ENCODE measurements at regions not wholly inside any gene's neighbourhood (a gene's known extent, or its start where the extent isn't known, plus 50 kb on each side); places are given as distances from the start of the nearest gene placed in this dataset.

GRCh38 chr17:55668312-55668920 lies 54.2 kb downstream of the TMEM100 start:
- peaks cover 2% of the 10 kb centered on the region for H3K4me1 Mint-ChIP-seq

DNA sequence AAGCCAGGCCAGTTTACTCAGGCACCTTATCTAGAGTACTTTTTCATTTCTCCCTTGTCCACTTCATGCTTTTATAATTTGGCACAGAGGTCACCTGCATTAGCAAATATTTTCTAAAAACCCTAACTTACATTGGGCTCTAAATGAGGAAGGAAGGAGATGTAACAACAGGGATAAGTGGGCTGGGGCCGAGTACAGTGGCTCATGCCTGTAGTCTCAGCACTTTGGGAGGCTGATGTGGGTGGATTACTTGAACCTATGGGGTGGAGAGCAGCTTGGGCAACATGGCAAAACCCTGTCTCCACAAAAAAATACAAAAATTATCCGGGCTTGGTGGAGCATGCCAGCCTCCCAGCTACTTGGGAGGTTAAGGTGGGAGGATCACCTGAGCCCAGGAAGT lies 55.9 kb downstream of the TMEM100 start:
- no peaks in the 10 kb centered on the region for H3K4me1 Mint-ChIP-seq
- no peaks in the 10 kb centered on the region for H3K36me3 Mint-ChIP-seq
- no peak overlapping the region for H3K4me3 Mint-ChIP-seq
- H3K9me3 Mint-ChIP-seq, result peaks cover 2% of the 10 kb centered on the region
- DNase-seq, result no peak
- peaks cover 39% of the 10 kb centered on the region for H3K27me3 Mint-ChIP-seq
- no peak overlapping the region for H3K27ac Mint-ChIP-seq

More at GRCh38 chr17:55668312-55668920, 54.2 kb downstream of the TMEM100 start:
- no peak overlapping the region for H3K27ac Mint-ChIP-seq
- H3K4me3 Mint-ChIP-seq, result no peak overlapping the region
- H3K9me3 Mint-ChIP-seq, result peaks cover 3% of the 10 kb centered on the region
- DNase-seq, result no peak
- H3K27me3 Mint-ChIP-seq, result peaks cover 36% of the 10 kb centered on the region
- H3K36me3 Mint-ChIP-seq, result no peaks in the 10 kb centered on the region

DNA sequence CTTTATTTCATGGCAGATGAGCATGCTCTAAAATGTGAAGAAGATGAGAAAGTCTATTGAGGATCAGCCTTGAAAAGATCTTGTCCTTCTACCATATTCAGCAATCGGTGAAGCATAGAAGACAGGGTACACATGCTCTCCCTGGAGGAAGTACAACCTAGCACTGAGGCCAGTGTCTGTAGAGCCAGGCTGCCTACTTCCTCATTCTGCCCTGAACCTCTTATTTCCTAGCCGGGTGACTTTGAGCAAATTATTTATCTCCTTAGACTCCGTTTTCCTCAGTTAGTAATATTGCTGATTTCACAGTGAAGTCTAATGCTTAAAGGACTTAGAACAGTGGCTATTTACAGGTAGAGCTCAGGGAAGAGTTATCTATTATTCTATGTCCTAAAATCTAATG lies 58.4 kb downstream of the TMEM100 start:
- H3K4me1 Mint-ChIP-seq, result no peaks in the 10 kb centered on the region
- H3K9me3 Mint-ChIP-seq, result no peaks in the 10 kb centered on the region
- no peak overlapping the region for H3K27ac Mint-ChIP-seq
- no peak overlapping the region for H3K4me3 Mint-ChIP-seq
- peaks cover 27% of the 10 kb centered on the region for H3K27me3 Mint-ChIP-seq
- H3K36me3 Mint-ChIP-seq, result no peaks in the 10 kb centered on the region
- DNase-seq, result no peak

GRCh38 chr17:55663400-55663799 lies 59.3 kb downstream of the TMEM100 start:
- H3K27me3 Mint-ChIP-seq, result peaks cover 29% of the 10 kb centered on the region
- DNase-seq, result no peak
- no peak overlapping the region for H3K4me3 Mint-ChIP-seq
- H3K27ac Mint-ChIP-seq, result no peak overlapping the region
- no peaks in the 10 kb centered on the region for H3K36me3 Mint-ChIP-seq
- H3K9me3 Mint-ChIP-seq, result no peaks in the 10 kb centered on the region
- H3K4me1 Mint-ChIP-seq, result no peaks in the 10 kb centered on the region

DNA sequence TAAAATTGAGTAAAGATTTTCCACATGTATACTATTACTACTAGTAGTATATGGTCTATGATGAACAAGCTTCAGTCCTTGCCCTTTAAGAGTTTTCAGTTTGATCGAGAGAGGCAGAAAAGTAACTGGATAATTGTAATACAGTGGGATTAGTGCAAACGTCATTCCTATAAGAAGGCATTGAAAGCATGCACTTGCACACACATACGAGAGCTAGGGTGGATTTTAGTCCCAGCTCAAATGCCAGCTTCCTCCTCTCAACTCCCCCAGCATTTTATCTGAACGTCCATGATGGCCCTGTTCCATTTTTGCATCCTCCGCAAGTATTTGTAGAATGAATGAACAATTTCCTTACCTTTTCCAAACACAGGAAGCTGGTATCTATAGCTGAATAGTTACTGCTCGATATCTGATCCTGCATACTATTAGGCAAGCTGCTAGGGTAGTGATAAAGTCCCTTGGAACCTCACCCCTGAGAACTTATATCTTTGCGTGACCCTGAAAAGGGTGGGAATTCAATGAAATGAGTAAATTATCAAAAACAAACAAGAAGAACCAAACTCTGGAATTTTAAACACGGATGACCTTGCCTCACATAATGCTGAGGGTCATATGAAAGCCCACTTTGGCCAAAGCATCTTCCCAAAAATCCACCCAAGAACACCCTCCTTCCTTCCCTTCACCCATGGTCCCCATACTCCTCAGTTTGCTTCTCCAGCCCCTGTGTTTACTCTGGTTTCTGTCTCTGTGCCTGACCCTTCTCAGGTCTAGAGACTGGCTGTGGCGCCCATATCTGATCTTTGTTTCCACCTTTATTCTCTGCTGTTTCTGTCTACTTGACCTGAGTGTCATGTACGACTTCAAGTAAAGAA lies 60.5 kb downstream of the TMEM100 start:
- H3K27ac Mint-ChIP-seq, result no peak overlapping the region
- H3K4me3 Mint-ChIP-seq, result no peak overlapping the region

DNA sequence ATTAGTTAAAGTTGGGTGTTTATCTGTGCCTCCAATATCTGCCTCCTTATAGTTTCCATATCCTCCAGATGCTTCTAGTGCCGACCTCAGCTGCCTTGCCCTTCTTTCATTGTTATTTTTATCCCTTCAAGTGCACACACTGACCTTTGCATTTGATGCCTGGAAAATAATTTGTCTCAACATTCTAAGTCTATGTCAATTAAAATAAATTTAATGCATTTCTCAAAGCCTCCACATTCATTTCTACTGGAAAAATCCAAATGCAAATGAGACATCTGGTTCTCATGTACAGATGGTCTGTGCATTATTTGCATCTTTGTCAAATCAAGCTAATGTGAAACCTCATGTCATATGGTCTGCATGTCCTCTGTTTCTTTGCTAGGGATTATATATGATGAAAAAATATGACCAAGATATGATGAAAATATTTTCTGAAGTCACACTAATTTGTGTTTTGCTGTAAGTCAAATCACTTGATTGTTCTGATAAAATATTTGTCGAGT lies 61.4 kb downstream of the TMEM100 start:
- Mint-ChIP-seq H3K36me3 (no peaks in the 10 kb centered on the region), H3K27ac (no peak overlapping the region), H3K4me3 (no peak overlapping the region), H3K9me3 (no peaks in the 10 kb centered on the region), H3K4me1 (no peaks in the 10 kb centered on the region), H3K27me3 (peaks cover 29% of the 10 kb centered on the region)
- DNase-seq, result no peak

More for the DNA sequence above, 60.5 kb downstream of the TMEM100 start:
- H3K36me3 Mint-ChIP-seq, result no peaks in the 10 kb centered on the region
- no peaks in the 10 kb centered on the region for H3K4me1 Mint-ChIP-seq
- peaks cover 35% of the 10 kb centered on the region for H3K27me3 Mint-ChIP-seq
- H3K9me3 Mint-ChIP-seq, result no peaks in the 10 kb centered on the region
- DNase-seq, result no peak

GRCh38 chr17:55660178-55660886 lies 62.3 kb downstream of the TMEM100 start:
- no peaks in the 10 kb centered on the region for H3K4me1 Mint-ChIP-seq
- H3K36me3 Mint-ChIP-seq, result no peaks in the 10 kb centered on the region
- H3K27me3 Mint-ChIP-seq, result peaks cover 27% of the 10 kb centered on the region
- no peak for DNase-seq
- no peak overlapping the region for H3K27ac Mint-ChIP-seq
- no peaks in the 10 kb centered on the region for H3K9me3 Mint-ChIP-seq
- no peak overlapping the region for H3K4me3 Mint-ChIP-seq

DNA sequence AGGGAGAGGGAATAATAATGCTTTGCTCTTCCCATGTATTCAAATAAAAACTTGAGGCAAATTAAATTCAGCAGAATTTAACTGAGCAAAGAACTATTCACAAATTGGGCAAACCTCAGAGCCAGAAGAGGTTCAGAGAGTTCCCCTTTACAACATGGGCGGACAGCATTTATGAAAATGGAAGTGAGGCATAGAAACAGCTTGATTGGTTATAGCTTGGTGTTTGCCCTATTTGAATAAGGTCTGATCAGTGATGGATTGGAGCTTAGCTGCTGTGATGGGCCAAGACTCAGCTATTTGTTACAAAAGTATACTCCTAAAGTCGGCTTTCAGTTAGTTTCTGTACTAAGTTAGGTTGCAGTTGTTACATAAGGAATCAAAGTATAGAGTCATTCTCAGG lies 63.0 kb downstream of the TMEM100 start:
- Mint-ChIP-seq H3K27ac (no peak overlapping the region), H3K27me3 (peaks cover 30% of the 10 kb centered on the region), H3K36me3 (no peaks in the 10 kb centered on the region), H3K9me3 (no peaks in the 10 kb centered on the region), H3K4me3 (no peak overlapping the region), H3K4me1 (no peaks in the 10 kb centered on the region)
- DNase-seq, result no peak

GRCh38 chr17:55655777-55656176 lies 66.9 kb downstream of the TMEM100 start:
- H3K27ac Mint-ChIP-seq, result no peak overlapping the region
- H3K27me3 Mint-ChIP-seq, result peaks cover 23% of the 10 kb centered on the region
- H3K4me3 Mint-ChIP-seq, result no peak overlapping the region
- H3K36me3 Mint-ChIP-seq, result no peaks in the 10 kb centered on the region
- no peak for DNase-seq
- H3K9me3 Mint-ChIP-seq, result no peaks in the 10 kb centered on the region
- H3K4me1 Mint-ChIP-seq, result no peaks in the 10 kb centered on the region

GRCh38 chr17:55654821-55655220 lies 67.8 kb downstream of the TMEM100 start:
- no peaks in the 10 kb centered on the region for H3K36me3 Mint-ChIP-seq
- no peaks in the 10 kb centered on the region for H3K9me3 Mint-ChIP-seq
- H3K27ac Mint-ChIP-seq, result no peak overlapping the region
- peaks cover 28% of the 10 kb centered on the region for H3K27me3 Mint-ChIP-seq
- no peak for DNase-seq
- H3K4me3 Mint-ChIP-seq, result no peak overlapping the region
- no peaks in the 10 kb centered on the region for H3K4me1 Mint-ChIP-seq

DNA sequence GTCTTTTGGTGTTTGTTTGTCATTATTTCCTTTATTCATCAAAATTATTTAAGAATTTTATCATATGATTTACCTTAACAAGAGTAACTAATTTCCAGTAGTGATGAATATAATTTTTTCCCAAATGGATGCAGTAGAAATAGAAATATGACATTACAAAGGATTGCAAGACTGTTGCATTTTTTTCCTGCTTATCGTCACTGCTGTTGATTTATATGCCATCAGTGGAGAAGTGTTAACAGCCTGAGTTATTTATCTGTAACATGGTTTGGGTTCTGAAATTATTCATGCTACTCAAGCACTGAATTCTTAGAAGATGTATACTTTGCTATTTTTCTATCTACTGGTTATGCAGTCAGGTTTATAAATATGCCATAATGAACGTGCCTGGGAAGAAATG lies 68.6 kb downstream of the TMEM100 start:
- no peaks in the 10 kb centered on the region for H3K9me3 Mint-ChIP-seq
- no peaks in the 10 kb centered on the region for H3K4me1 Mint-ChIP-seq
- H3K36me3 Mint-ChIP-seq, result no peaks in the 10 kb centered on the region
- H3K4me3 Mint-ChIP-seq, result no peak overlapping the region
- DNase-seq, result no peak
- H3K27me3 Mint-ChIP-seq, result peaks cover 33% of the 10 kb centered on the region
- H3K27ac Mint-ChIP-seq, result no peak overlapping the region

DNA sequence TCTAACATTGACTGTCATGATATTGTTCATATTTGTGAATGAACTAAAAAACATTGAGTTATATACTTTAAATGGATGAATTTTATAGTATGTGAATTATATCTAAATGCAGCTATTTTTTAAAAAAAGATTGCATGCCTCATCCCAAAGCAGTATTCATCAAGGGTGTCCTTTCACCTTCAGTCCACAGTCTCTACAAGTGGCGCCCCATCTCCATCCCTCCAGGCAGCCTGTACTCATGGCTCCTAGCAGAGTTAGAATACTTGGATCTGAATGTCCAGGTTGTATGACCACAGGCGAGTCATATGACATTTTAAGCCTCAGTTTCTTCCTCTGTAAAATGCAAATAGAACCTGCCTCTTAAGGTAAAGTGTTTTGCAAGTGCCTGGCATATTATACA lies 69.8 kb downstream of the TMEM100 start:
- Mint-ChIP-seq H3K9me3 (no peaks in the 10 kb centered on the region), H3K4me3 (no peak overlapping the region), H3K27ac (no peak overlapping the region), H3K27me3 (peaks cover 23% of the 10 kb centered on the region), H3K36me3 (no peaks in the 10 kb centered on the region), H3K4me1 (no peaks in the 10 kb centered on the region)
- no peak for DNase-seq

- H3K36me3 Mint-ChIP-seq, result no peaks in the 10 kb centered on the region
- no peaks in the 10 kb centered on the region for H3K9me3 Mint-ChIP-seq
- peaks cover 23% of the 10 kb centered on the region for H3K27me3 Mint-ChIP-seq
- H3K4me3 Mint-ChIP-seq, result no peak overlapping the region
- no peak for DNase-seq
- H3K4me1 Mint-ChIP-seq, result no peaks in the 10 kb centered on the region
- H3K27ac Mint-ChIP-seq, result no peak overlapping the region
Observed at GRCh38 chr17:55652114-55652823, 70.4 kb downstream of the TMEM100 start.

DNA sequence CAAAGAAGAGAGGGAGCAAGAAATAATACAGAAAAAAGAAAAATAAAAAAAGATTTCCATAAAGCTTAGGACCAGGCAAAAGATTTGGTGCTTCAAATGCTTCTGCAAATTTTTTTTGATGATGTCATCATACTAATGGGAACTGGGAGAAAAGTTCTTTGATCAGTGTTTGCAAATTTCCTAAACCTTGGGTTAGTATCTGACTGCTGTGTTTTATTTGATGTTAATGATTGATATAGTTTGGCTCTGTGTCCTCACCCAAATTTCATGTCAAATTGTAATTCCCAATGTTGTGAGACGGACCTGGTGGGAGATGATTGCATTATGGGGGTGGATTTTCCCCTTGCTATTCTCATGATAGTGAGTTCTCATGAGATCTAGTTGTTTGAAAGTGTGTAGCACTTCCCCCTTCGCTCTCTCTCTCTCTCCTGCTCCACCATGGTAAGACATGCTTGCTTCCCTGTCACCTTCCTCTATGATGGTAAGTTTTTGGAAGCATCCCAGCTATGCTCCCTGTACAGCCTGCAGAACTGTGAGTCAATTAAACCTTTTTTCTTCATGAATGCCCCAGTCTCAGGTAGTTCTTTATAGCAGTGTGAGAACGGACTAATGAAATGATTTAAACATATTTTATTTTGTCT lies 72.6 kb downstream of the TMEM100 start:
- H3K4me3 Mint-ChIP-seq, result no peak overlapping the region
- no peaks in the 10 kb centered on the region for H3K36me3 Mint-ChIP-seq
- no peaks in the 10 kb centered on the region for H3K4me1 Mint-ChIP-seq
- no peak overlapping the region for H3K27ac Mint-ChIP-seq
- H3K27me3 Mint-ChIP-seq, result peaks cover 23% of the 10 kb centered on the region
- H3K9me3 Mint-ChIP-seq, result no peaks in the 10 kb centered on the region
- DNase-seq, result no peak
